A673 (cell line): ENCODE measurements at regions not wholly inside any gene's neighbourhood (a gene's known extent, or its start where the extent isn't known, plus 50 kb on each side); places are given as distances from the start of the nearest gene placed in this dataset.

Experiments used
- BruUV-seq: library from RNA; stranded (reverse); fragments of 400-500 nt; replicated peaks from 2 replicates; lab custom pipeline; 2021; lab: Mats Ljungman, UMichigan
- CTCF ChIA-PET: fragments of 300-600 bp; sonication (Branson Sonifier 250); formaldehyde crosslinking; loops from one replicate; lab custom pipeline; 2022; ENCODE audit warnings: antibody characterized with exemption; lab: Charles Lee
- POLR2A ChIA-PET: fragments of 300-600 bp; sonication (Branson Sonifier 250); formaldehyde crosslinking; loops from one replicate; lab custom pipeline; 2022; ENCODE audit warnings: antibody characterized with exemption; ENCODE audit not compliant: low non-redundant PET; lab: Charles Lee
- DNase-seq: peaks from one replicate; pipeline ENCODE4 v3.0.0-alpha.2; 2015; ENCODE audit warnings: low spot score
- H3K27ac ChIP-seq: fragments of 200-600 bp; sonication (generic); 2 replicates; pipeline ENCODE4 v1.5.1; 2016; ENCODE audit warnings: mixed run types, low read depth, mild to moderate bottlenecking, mixed read lengths, antibody characterized with exemption, low read length; ENCODE audit not compliant: poor library complexity, severe bottlenecking
- H3K27me3 ChIP-seq: fragments of 200-600 bp; sonication (generic); replicated peaks from 2 replicates; pipeline ENCODE4 v1.6.1; 2017; ENCODE audit warnings: mixed run types, low read depth, mild to moderate bottlenecking, mixed read lengths, antibody characterized with exemption, low read length; ENCODE audit not compliant: insufficient read depth, poor library complexity
- H3K36me3 ChIP-seq: fragments of 200-600 bp; sonication (generic); 2 replicates; pipeline ENCODE4 v1.6.1; 2016; ENCODE audit warnings: mixed run types, mild to moderate bottlenecking, mixed read lengths, antibody characterized with exemption, low read length; ENCODE audit not compliant: insufficient read depth, poor library complexity, severe bottlenecking
- H3K4me1 ChIP-seq: fragments of 200-600 bp; sonication (generic); 2 replicates; pipeline ENCODE4 v1.6.1; 2017; ENCODE audit warnings: mixed run types, mild to moderate bottlenecking, mixed read lengths, antibody characterized with exemption, low read length; ENCODE audit not compliant: insufficient read depth, poor library complexity, severe bottlenecking
- H3K4me3 ChIP-seq: fragments of 200-600 bp; sonication (generic); 2 replicates; pipeline ENCODE4 v1.5.1; 2016; ENCODE audit warnings: low read depth, mixed run types, mild to moderate bottlenecking, mixed read lengths, low read length; ENCODE audit not compliant: poor library complexity, severe bottlenecking
- H3K9me3 ChIP-seq: fragments of 200-600 bp; sonication (generic); 2 replicates; pipeline ENCODE4 v1.6.1; 2016; ENCODE audit warnings: mixed run types, low read depth, mild to moderate bottlenecking, mixed read lengths, antibody characterized with exemption, low read length; ENCODE audit not compliant: poor library complexity, severe bottlenecking
- EZH2 ChIP-seq: fragments of 200-600 bp; sonication (generic); IDR thresholded peaks from 2 replicates; pipeline ENCODE4 v1.6.1; 2017; ENCODE audit warnings: borderline replicate concordance, low read depth, mild to moderate bottlenecking, mixed read lengths, antibody characterized with exemption, low read length; ENCODE audit not compliant: poor library complexity, severe bottlenecking
- intact Hi-C: fragments of 100-400 bp; cut with micrococcal nuclease; formaldehyde crosslinking; loops from one replicate; pipeline ENCODE4 v1.10.0; 2022; ENCODE audit not compliant: unreplicated experiment
- TF ChIP-seq, protein P1 (sequence below): fragments of 300-800, 200-600 bp; sonication (generic); conservative IDR thresholded peaks from 2 replicates; pipeline ENCODE4 v1.5.1; 2017; ENCODE audit warnings: low read depth, mild to moderate bottlenecking, antibody characterized with exemption, low read length, moderate library complexity, mixed read lengths

DNA sequence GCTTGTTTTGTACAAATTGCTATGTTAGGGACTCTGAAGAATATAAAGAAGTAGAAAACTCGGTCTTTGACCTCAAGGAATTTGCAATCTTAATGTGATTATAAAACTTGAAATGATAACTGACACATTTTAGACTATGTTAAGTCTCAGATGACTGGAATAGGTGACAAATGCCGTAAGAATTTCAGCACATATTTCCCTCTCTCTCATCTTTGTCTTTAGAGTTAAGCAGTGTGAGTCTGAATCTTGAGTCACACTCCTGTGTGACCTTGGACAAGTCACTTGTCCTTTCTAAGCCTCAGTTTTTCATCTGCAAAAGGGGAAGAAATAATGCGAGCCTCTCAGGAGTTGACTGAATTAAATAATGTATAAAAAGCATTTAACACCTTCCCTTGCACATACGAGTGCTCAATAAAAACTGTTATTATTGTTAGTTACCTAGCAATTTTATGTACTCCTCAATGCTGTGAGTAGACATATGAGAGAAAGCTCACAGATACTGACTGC lies 103.7 kb downstream of the DYRK2 start:
- Histone ChIP-seq H3K27me3 (no peaks in the 10 kb centered on the region), H3K4me1 (no peaks in the 10 kb centered on the region), H3K4me3 (no peak overlapping the region), H3K9me3 (no peaks in the 10 kb centered on the region), H3K27ac (no peak overlapping the region), H3K36me3 (no peaks in the 10 kb centered on the region)
- intact Hi-C loops, result no loop called here
- ChIA-PET CTCF (no interaction called here), POLR2A (no interaction called here)
- TF ChIP-seq EZH2, result no peak
- TF ChIP-seq, protein P1, sequence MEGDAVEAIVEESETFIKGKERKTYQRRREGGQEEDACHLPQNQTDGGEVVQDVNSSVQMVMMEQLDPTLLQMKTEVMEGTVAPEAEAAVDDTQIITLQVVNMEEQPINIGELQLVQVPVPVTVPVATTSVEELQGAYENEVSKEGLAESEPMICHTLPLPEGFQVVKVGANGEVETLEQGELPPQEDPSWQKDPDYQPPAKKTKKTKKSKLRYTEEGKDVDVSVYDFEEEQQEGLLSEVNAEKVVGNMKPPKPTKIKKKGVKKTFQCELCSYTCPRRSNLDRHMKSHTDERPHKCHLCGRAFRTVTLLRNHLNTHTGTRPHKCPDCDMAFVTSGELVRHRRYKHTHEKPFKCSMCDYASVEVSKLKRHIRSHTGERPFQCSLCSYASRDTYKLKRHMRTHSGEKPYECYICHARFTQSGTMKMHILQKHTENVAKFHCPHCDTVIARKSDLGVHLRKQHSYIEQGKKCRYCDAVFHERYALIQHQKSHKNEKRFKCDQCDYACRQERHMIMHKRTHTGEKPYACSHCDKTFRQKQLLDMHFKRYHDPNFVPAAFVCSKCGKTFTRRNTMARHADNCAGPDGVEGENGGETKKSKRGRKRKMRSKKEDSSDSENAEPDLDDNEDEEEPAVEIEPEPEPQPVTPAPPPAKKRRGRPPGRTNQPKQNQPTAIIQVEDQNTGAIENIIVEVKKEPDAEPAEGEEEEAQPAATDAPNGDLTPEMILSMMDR, result no peak
- no TSS peak for BruUV-seq
- DNase-seq, result no peak

DNA sequence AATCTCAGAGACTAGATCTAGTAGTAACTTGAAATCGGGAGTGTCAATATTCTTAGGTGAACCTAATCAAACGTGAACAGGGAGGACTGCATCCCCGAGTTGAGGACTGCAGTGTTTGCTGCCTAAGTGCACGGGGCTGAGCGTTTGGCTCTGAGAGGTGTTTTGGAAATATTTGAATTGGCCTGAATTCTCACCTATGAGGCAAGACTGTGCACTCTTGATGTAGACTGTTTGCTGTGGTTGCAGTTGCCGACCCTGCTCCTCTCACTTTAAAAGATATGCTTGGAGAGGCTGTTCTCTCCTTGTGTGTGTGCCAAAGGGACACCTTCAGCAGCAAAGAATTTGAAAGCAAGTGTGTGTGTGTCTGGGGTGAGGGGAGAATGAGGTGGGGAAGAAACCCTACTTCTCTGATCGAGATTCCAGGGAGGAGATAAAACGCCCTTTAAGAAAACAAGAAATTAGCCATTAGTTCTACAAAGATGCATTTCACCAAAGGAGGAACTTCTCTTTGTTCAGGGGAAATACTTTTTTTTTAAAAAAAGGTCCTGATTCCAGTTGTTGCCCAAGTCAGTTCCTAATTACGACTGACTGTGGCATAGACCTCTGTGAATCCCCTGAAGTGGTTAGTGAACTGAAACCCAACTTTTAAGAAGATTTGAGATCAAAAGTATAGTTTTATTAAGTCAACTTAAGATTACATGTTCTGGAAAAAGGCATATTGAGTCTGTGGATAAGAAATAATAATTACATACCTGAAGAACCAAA lies 106.6 kb downstream of the DYRK2 start:
- Histone ChIP-seq H3K4me3 (no peak overlapping the region), H3K27me3 (no peaks in the 10 kb centered on the region), H3K9me3 (no peaks in the 10 kb centered on the region), H3K36me3 (no peaks in the 10 kb centered on the region), H3K27ac (no peak overlapping the region), H3K4me1 (no peaks in the 10 kb centered on the region)
- POLR2A ChIA-PET, result no interaction called here
- DNase-seq, result no peak
- no peak for TF ChIP-seq EZH2
- TF ChIP-seq, protein P1, result no peak
- intact Hi-C loops, result no loop called here
- CTCF ChIA-PET, result no interaction called here
- BruUV-seq, result no TSS peak

DNA sequence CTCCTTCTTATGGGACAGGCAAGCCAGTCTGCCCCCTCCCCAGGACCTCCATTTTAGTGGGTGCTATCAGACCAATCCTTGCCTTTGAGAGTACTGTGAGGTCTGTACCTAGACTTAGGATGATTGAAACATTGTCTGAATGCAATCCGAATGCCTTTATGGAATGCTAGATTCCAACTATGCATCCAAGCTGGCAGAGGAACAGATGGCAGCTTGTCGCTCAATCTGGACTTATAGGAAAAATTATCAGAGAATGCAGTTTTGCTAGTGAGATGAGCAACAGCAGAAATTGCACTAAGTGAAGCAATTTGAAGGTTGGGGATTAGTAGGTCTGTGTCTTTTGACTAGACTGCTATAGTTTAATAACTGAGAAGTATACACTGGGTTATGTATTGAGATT lies 109.1 kb downstream of the DYRK2 start:
- POLR2A ChIA-PET, result no interaction called here
- no peaks in the 10 kb centered on the region for H3K9me3 ChIP-seq
- H3K4me1 ChIP-seq, result no peaks in the 10 kb centered on the region
- CTCF ChIA-PET, result no interaction called here
- no peaks in the 10 kb centered on the region for H3K27me3 ChIP-seq
- intact Hi-C loops, result no loop called here
- no peak for TF ChIP-seq EZH2
- TF ChIP-seq, protein P1, result no peak
- no peak overlapping the region for H3K4me3 ChIP-seq
- no peak overlapping the region for H3K27ac ChIP-seq
- DNase-seq, result no peak
- no peaks in the 10 kb centered on the region for H3K36me3 ChIP-seq
- BruUV-seq, result no TSS peak
